ENCODE measurements at regions not wholly inside any gene's neighbourhood (a gene's known extent, or its start where the extent isn't known, plus 50 kb on each side); places are given as distances from the start of the nearest gene placed in this dataset.

DNA sequence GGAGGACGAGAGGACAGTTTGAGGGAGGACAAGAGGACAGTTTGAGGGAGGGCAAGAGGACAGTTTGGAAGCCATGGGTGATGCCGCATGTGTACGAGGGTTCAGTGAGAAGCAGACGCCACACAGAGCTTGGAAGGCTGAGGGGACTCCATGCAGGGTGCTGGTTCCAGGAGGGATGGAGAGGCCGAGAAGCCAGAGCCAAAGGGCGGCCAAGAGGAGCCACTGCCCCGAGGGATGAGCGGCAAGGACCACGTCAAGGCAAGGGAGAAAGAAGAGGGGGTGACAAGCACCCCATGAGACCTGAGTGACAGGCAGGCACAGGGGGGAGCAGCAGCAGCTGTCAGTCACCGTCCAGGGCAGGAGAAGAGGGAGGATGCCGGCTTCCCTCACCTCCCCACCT, 385.7 kb upstream of the MYT1L start:
- TF ChIP-seq, protein P1, sequence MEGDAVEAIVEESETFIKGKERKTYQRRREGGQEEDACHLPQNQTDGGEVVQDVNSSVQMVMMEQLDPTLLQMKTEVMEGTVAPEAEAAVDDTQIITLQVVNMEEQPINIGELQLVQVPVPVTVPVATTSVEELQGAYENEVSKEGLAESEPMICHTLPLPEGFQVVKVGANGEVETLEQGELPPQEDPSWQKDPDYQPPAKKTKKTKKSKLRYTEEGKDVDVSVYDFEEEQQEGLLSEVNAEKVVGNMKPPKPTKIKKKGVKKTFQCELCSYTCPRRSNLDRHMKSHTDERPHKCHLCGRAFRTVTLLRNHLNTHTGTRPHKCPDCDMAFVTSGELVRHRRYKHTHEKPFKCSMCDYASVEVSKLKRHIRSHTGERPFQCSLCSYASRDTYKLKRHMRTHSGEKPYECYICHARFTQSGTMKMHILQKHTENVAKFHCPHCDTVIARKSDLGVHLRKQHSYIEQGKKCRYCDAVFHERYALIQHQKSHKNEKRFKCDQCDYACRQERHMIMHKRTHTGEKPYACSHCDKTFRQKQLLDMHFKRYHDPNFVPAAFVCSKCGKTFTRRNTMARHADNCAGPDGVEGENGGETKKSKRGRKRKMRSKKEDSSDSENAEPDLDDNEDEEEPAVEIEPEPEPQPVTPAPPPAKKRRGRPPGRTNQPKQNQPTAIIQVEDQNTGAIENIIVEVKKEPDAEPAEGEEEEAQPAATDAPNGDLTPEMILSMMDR (IDR thresholded peaks at IDR 0.05; ENCODE audit: low read length): no peak
- no peak for TF ChIP-seq EZH2 (IDR thresholded peaks at IDR 0.05; ENCODE audit: borderline replicate concordance, low read length)
